MM.1S (cell line): ENCODE measurements at regions not wholly inside any gene's neighbourhood (a gene's known extent, or its start where the extent isn't known, plus 50 kb on each side); places are given as distances from the start of the nearest gene placed in this dataset.
A peak's percentile ranks its signal among the peaks of the same experiment; 100 is the strongest.

Source experiments
- DNase-seq: peaks from one replicate; pipeline ENCODE4 v3.0.0-alpha.2; 2015
- H2AFZ ChIP-seq: fragments of 300-600 bp; sonication (generic); 2 replicates; pipeline ENCODE4 v1.6.0; 2016; ENCODE audit warnings: antibody characterized with exemption, low read length
- H3F3A ChIP-seq: fragments of 300-600 bp; sonication (generic); 2 replicates; pipeline ENCODE4 v1.6.1; 2016; ENCODE audit warnings: mild to moderate bottlenecking, antibody characterized with exemption, low read length, moderate library complexity, mixed read lengths; ENCODE audit not compliant: insufficient read depth
- H3K27ac ChIP-seq: fragments of 300-600 bp; sonication (generic); 2 replicates; pipeline ENCODE4 v1.5.1; 2016; ENCODE audit warnings: mild to moderate bottlenecking, low read length
- H3K27me3 ChIP-seq: fragments of 300-600 bp; sonication (generic); replicated peaks from 2 replicates; pipeline ENCODE4 v1.6.0; 2016; ENCODE audit warnings: low read length; ENCODE audit not compliant: insufficient read depth
- H3K36me3 ChIP-seq: fragments of 300-600 bp; sonication (generic); replicated peaks from 2 replicates; pipeline ENCODE4 v1.6.1; 2016; ENCODE audit warnings: mild to moderate bottlenecking, low read length, mixed read lengths; ENCODE audit not compliant: insufficient read depth
- H3K4me1 ChIP-seq: fragments of 300-600 bp; sonication (generic); 2 replicates; pipeline ENCODE4 v1.6.1; 2016; ENCODE audit warnings: low read length, mixed read lengths
- H3K4me2 ChIP-seq: fragments of 300-600 bp; sonication (generic); 2 replicates; pipeline ENCODE4 v1.6.0; 2016; ENCODE audit warnings: low read depth, low read length
- H3K4me3 ChIP-seq: fragments of 300-600 bp; sonication (generic); 2 replicates; pipeline ENCODE4 v1.5.1; 2016; ENCODE audit warnings: low read length, mixed read lengths
- H3K79me2 ChIP-seq: fragments of 300-600 bp; sonication (generic); 2 replicates; pipeline ENCODE4 v1.6.1; 2016; ENCODE audit warnings: mixed run types, low read length, mixed read lengths
- H3K9ac ChIP-seq: fragments of 300-600 bp; sonication (generic); 2 replicates; pipeline ENCODE4 v1.6.1; 2016; ENCODE audit warnings: low read length, mixed read lengths
- H3K9me2 ChIP-seq: fragments of 300-600 bp; sonication (generic); replicated peaks from 2 replicates; pipeline ENCODE4 v1.6.1; 2016; ENCODE audit warnings: mild to moderate bottlenecking, low read length, mixed read lengths; ENCODE audit not compliant: insufficient read depth
- H3K9me3 ChIP-seq: fragments of 300-600 bp; sonication (generic); replicated peaks from 2 replicates; pipeline ENCODE4 v1.6.1; 2016; ENCODE audit warnings: mild to moderate bottlenecking, low read length, mixed read lengths; ENCODE audit not compliant: insufficient read depth
- H4K20me1 ChIP-seq: fragments of 300-600 bp; sonication (generic); 2 replicates; pipeline ENCODE4 v1.6.1; 2016; ENCODE audit warnings: mild to moderate bottlenecking, low read length, moderate library complexity, mixed read lengths; ENCODE audit not compliant: insufficient read depth
- EZH2 ChIP-seq: fragments of 300-600 bp; sonication (generic); optimal IDR thresholded peaks from 2 replicates; pipeline ENCODE3; 2017; ENCODE audit warnings: low read depth, mild to moderate bottlenecking, antibody characterized with exemption, low read length, mixed read lengths
- EZH2phosphoT487 ChIP-seq: fragments of 300-600 bp; sonication (generic); IDR thresholded peaks from 2 replicates; pipeline ENCODE4 v1.6.1; 2018; ENCODE audit warnings: antibody characterized with exemption, low read length
- TF ChIP-seq, protein P1 (sequence below): fragments of 300-600 bp; sonication (generic); IDR thresholded peaks from 2 replicates; pipeline ENCODE4 v1.5.1; 2016; ENCODE audit warnings: antibody characterized with exemption, low read length, mixed read lengths

DNA sequence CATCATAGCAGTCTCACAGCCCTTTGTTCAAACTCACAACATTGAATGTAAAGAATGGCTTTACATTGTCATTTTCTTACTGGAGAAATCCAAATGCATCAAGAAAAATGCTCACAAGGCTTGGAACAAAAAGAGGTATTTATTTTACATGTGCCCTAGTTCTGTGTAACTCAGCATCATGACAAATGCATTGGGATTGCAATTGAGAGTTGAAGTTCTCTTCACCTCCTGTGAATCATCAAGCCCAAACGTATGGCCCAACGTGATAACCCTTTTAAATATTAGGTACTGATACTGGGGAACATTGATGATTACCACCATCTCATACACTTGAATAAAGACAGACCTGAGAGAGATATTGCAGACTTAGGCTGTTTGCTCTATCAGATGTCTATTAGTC lies 61.6 kb downstream of the GASK1B start:
- DNase-seq, result no peak
- Histone ChIP-seq H3K27ac (no peak overlapping the region), H3K9me2 (no peaks in the 10 kb centered on the region), H3K4me2 (no peak overlapping the region), H2AFZ (no peak overlapping the region), H4K20me1 (no peaks in the 10 kb centered on the region), H3K27me3 (no peaks in the 10 kb centered on the region), H3K79me2 (no peaks in the 10 kb centered on the region), H3F3A (no peaks in the 10 kb centered on the region), H3K4me1 (no peaks in the 10 kb centered on the region), H3K4me3 (no peak overlapping the region), H3K36me3 (no peaks in the 10 kb centered on the region), H3K9me3 (no peaks in the 10 kb centered on the region), H3K9ac (no peak overlapping the region)
- no peak for TF ChIP-seq EZH2
- TF ChIP-seq, protein P1, sequence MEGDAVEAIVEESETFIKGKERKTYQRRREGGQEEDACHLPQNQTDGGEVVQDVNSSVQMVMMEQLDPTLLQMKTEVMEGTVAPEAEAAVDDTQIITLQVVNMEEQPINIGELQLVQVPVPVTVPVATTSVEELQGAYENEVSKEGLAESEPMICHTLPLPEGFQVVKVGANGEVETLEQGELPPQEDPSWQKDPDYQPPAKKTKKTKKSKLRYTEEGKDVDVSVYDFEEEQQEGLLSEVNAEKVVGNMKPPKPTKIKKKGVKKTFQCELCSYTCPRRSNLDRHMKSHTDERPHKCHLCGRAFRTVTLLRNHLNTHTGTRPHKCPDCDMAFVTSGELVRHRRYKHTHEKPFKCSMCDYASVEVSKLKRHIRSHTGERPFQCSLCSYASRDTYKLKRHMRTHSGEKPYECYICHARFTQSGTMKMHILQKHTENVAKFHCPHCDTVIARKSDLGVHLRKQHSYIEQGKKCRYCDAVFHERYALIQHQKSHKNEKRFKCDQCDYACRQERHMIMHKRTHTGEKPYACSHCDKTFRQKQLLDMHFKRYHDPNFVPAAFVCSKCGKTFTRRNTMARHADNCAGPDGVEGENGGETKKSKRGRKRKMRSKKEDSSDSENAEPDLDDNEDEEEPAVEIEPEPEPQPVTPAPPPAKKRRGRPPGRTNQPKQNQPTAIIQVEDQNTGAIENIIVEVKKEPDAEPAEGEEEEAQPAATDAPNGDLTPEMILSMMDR, result no peak
- no peak for TF ChIP-seq EZH2phosphoT487

DNA sequence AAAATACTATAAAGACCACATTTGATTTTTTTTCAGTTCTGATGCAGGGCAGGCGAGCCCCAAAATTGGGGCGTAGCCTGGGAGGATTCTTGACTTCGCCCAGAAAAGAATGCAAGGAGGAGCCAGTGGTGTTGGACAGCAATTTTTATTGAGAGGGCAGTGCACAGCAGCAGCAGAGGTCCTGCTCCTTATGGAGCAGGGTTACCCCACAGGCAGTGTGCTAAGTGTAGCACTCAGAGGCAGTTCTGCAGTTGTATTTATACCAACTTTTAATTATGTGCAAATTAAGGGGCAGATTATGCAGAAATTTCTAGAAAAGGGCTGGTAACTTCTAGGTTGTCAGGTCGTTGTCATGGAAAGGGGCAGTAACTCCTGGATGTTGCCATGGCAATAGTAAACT lies 69.9 kb downstream of the GASK1B start:
- H3K4me2 ChIP-seq, result no peak overlapping the region
- H2AFZ ChIP-seq, result no peak overlapping the region
- H3K9ac ChIP-seq, result no peak overlapping the region
- no peak for TF ChIP-seq EZH2
- no peak for TF ChIP-seq EZH2phosphoT487
- TF ChIP-seq, protein P1, result no peak
- no peaks in the 10 kb centered on the region for H3K9me3 ChIP-seq
- H4K20me1 ChIP-seq, result no peaks in the 10 kb centered on the region
- H3K4me3 ChIP-seq, result no peak overlapping the region
- no peaks in the 10 kb centered on the region for H3K27me3 ChIP-seq
- H3F3A ChIP-seq, result no peaks in the 10 kb centered on the region
- H3K9me2 ChIP-seq, result no peaks in the 10 kb centered on the region
- no peaks in the 10 kb centered on the region for H3K4me1 ChIP-seq
- no peak overlapping the region for H3K27ac ChIP-seq
- no peaks in the 10 kb centered on the region for H3K79me2 ChIP-seq
- DNase-seq, result no peak
- H3K36me3 ChIP-seq, result no peaks in the 10 kb centered on the region

DNA sequence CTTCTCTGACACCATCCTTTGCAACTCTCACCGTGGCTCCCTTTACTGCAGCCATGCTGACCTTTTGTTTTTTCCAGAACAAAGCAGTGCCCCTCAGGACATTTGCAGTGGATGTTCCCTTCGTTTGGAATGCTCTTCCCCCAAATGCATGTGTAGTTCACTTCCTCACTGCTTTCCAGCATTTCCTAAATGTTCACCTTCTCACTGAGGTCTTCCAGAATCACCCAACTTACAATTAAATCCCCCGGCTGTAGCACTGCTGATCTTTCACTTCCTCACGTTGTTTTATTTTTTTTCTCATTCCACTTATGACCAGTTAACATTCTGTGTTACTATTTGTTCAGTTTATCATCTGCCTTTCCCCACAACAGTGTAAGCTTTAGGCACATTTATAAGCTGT lies 73.1 kb downstream of the GASK1B start:
- H3K9me3 ChIP-seq, result no peaks in the 10 kb centered on the region
- H3K4me1 ChIP-seq, result no peaks in the 10 kb centered on the region
- H3K27me3 ChIP-seq, result no peaks in the 10 kb centered on the region
- TF ChIP-seq EZH2phosphoT487 (no peak), EZH2 (no peak)
- TF ChIP-seq, protein P1, result no peak
- no peak for DNase-seq
- no peak overlapping the region for H3K4me3 ChIP-seq
- H3K4me2 ChIP-seq, result no peak overlapping the region
- no peaks in the 10 kb centered on the region for H3K36me3 ChIP-seq
- H3K9ac ChIP-seq, result no peak overlapping the region
- no peaks in the 10 kb centered on the region for H4K20me1 ChIP-seq
- H3K79me2 ChIP-seq, result no peaks in the 10 kb centered on the region
- H3K27ac ChIP-seq, result no peak overlapping the region
- H2AFZ ChIP-seq, result peak overlapping the region; percentile 46; the same call in 1 of the 2 replicates
- H3K9me2 ChIP-seq, result no peaks in the 10 kb centered on the region
- no peaks in the 10 kb centered on the region for H3F3A ChIP-seq
